Gastroesophageal sphincter (tissue), 3 donors: ENCODE measurements at regions not wholly inside any gene's neighbourhood (a gene's known extent, or its start where the extent isn't known, plus 50 kb on each side); places are given as distances from the start of the nearest gene placed in this dataset.

ENCODE experiments used
- POLR2AphosphoS5 ChIP-seq: sonication (generic); formaldehyde crosslinking; IDR thresholded peaks from one replicate; pipeline ENCODE4 v1.6.1; 2017; ENCODE audit warnings: antibody characterized with exemption
- TF ChIP-seq, protein P1 (sequence below), 4 experiments: fragments of 200-600 bp in 2 of 4; fragments of 450-650 bp in 2 of 4; sonication (generic) in 1 of 4; IDR thresholded peaks; one replicate each; pipeline ENCODE4 v1.5.1; 2017 to 2019; ENCODE audit warnings: antibody characterized with exemption in 4 of 4, mild to moderate bottlenecking in 2 of 4, moderate library complexity in 2 of 4

DNA sequence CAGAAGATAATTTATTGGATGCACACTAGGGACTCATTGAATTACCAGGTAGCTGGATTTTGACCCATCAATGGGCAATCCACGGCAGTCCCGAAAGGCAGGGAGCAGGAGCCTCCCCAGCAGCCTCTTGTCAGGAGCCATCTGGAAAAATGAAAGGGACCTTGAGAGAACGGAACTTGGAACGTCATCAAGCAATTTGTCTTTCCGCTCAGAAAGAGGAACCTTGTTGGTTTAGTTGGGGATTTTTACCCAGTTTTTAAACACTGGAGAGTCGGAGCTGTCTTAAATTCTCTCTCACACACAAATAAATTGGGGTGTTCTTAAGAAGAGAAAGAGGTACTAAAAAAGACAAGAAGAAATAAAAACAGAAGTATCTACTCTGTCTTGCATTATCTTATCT is 1351.7 kb upstream of the TMEM132C start:
- TF ChIP-seq, protein P1, sequence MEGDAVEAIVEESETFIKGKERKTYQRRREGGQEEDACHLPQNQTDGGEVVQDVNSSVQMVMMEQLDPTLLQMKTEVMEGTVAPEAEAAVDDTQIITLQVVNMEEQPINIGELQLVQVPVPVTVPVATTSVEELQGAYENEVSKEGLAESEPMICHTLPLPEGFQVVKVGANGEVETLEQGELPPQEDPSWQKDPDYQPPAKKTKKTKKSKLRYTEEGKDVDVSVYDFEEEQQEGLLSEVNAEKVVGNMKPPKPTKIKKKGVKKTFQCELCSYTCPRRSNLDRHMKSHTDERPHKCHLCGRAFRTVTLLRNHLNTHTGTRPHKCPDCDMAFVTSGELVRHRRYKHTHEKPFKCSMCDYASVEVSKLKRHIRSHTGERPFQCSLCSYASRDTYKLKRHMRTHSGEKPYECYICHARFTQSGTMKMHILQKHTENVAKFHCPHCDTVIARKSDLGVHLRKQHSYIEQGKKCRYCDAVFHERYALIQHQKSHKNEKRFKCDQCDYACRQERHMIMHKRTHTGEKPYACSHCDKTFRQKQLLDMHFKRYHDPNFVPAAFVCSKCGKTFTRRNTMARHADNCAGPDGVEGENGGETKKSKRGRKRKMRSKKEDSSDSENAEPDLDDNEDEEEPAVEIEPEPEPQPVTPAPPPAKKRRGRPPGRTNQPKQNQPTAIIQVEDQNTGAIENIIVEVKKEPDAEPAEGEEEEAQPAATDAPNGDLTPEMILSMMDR (IDR thresholded peaks at IDR 0.05), result no peak
- no peak for TF ChIP-seq POLR2AphosphoS5
